ENCODE measurements at regions not wholly inside any gene's neighbourhood (a gene's known extent, or its start where the extent isn't known, plus 50 kb on each side); places are given as distances from the start of the nearest gene placed in this dataset.

DNA sequence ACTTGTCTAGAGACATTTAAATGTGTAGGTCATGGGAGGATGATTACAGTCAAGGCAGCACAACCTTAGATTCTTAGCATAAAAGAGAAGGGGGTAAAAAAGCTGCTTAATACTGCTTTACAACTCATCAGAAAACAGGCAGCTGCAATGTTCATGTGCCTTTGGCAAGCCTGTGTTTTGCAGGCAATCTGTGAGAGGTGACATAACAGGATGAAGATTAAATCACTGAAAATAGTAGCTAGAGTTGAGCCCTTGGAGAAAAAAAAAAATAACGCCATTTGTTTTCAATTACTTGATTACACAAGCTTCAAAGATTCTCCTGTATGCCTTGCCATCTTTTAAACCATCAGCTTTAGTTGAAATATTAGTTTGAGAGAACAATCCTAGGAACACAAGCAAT is 847.6 kb upstream of the LCORL start:
- Histone ChIP-seq H2BK15ac (ENCODE audit: low read depth, low read length) (no peak overlapping the region), H3K27me3 (ENCODE audit: insufficient read depth, low read length) (no peaks in the 10 kb centered on the region), H3K79me1 (ENCODE audit: insufficient read depth, low read depth, low read length, poor library complexity, severe bottlenecking) (no peaks in the 10 kb centered on the region), H3K18ac (ENCODE audit: insufficient read length, low read depth, low read length) (no peak overlapping the region), H3K9ac (ENCODE audit: extremely low read depth, insufficient read length, low read length) (no peak overlapping the region), H3K79me2 (ENCODE audit: insufficient read depth, low read length) (no peaks in the 10 kb centered on the region), H3K14ac (ENCODE audit: insufficient read depth, low read length) (no peak overlapping the region), H3K23me2 (ENCODE audit: insufficient read length, low read depth, low read length, poor library complexity, severe bottlenecking) (no peaks in the 10 kb centered on the region), H3K23ac (ENCODE audit: insufficient read length, low read depth, low read length) (no peak overlapping the region), H3K4me2 (ENCODE audit: insufficient read depth, insufficient read length, low read length) (no peak overlapping the region), H3K56ac (ENCODE audit: insufficient read length, low read depth, low read length) (no peak overlapping the region), H4K8ac (replicated peaks; ENCODE audit: insufficient read length, low read depth, low read length) (no peak overlapping the region), H4K5ac (ENCODE audit: insufficient read length, low read depth, low read length) (no peak overlapping the region), H2BK5ac (ENCODE audit: insufficient read length, low read length) (no peak overlapping the region), H4K91ac (ENCODE audit: insufficient read length, low read depth, low read length) (no peak overlapping the region), H3K27ac (ENCODE audit: insufficient read length, low read depth, low read length) (no peak overlapping the region), H3T11ph (ENCODE audit: low read length) (no peak overlapping the region), H3K4ac (ENCODE audit: low read depth, low read length) (no peak overlapping the region), H2BK120ac (ENCODE audit: low read depth, low read length, poor library complexity, severe bottlenecking) (no peak overlapping the region), H2BK12ac (ENCODE audit: insufficient read length, low read depth, low read length) (no peak overlapping the region), H3K9me3 (ENCODE audit: control insufficient read depth, low read depth, low read length) (no peaks in the 10 kb centered on the region), H2BK20ac (ENCODE audit: low read depth, low read length, poor library complexity, severe bottlenecking) (no peak overlapping the region), H4K20me1 (ENCODE audit: control insufficient read depth, insufficient read depth, insufficient read length) (no peaks in the 10 kb centered on the region), H3K4me1 (ENCODE audit: insufficient read depth, low read length) (no peaks in the 10 kb centered on the region), H2AFZ (ENCODE audit: low read length) (no peak overlapping the region), H2AK5ac (ENCODE audit: insufficient read length, low read length) (no peak overlapping the region)
- WGBS (ENCODE audit: extremely low coverage, insufficient read length, low lambda C conversion rate) = no CpG with 5 or more reads among the region's 1 CpG
- no peak overlapping the region; a peak in 1 of 7 replicates for H3K27ac Mint-ChIP-seq
- TF ChIP-seq, protein P1, sequence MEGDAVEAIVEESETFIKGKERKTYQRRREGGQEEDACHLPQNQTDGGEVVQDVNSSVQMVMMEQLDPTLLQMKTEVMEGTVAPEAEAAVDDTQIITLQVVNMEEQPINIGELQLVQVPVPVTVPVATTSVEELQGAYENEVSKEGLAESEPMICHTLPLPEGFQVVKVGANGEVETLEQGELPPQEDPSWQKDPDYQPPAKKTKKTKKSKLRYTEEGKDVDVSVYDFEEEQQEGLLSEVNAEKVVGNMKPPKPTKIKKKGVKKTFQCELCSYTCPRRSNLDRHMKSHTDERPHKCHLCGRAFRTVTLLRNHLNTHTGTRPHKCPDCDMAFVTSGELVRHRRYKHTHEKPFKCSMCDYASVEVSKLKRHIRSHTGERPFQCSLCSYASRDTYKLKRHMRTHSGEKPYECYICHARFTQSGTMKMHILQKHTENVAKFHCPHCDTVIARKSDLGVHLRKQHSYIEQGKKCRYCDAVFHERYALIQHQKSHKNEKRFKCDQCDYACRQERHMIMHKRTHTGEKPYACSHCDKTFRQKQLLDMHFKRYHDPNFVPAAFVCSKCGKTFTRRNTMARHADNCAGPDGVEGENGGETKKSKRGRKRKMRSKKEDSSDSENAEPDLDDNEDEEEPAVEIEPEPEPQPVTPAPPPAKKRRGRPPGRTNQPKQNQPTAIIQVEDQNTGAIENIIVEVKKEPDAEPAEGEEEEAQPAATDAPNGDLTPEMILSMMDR (conservative IDR thresholded peaks at IDR 0.05) = no peak
- H3K4me1 Mint-ChIP-seq = peaks cover 8 to 14% of the 10 kb centered on the region in 2 experiments
- H3K9me3 Mint-ChIP-seq = peaks cover 10 to 20% of the 10 kb centered on the region in 2 experiments
- no peaks in the 10 kb centered on the region for H3K27me3 Mint-ChIP-seq (ENCODE audit: low read depth)
- no peak for DNase-seq
- no peak overlapping the region for H3K4me3 Mint-ChIP-seq
- peaks cover 10 to 17% (median 10%) of the 10 kb centered on the region in 3 experiments for H3K36me3 Mint-ChIP-seq (ENCODE audit: insufficient read depth in 1 of 3, low read depth in 3 of 3)
